Vagina (tissue), 2 donors: ENCODE measurements at regions not wholly inside any gene's neighbourhood (a gene's known extent, or its start where the extent isn't known, plus 50 kb on each side); places are given as distances from the start of the nearest gene placed in this dataset.

Experiments used
- DNase-seq, 2 donors: peaks; one replicate each; pipeline ENCODE4 v3.0.0-alpha.2; 2017; ENCODE audit errors: extremely low spot score in 2 of 2
- H3K27ac ChIP-seq: fragments of 200-600 bp; sonication (generic); one replicate; pipeline ENCODE4 v1.5.1; 2019
- H3K27me3 ChIP-seq: fragments of 200-600 bp; sonication (generic); one replicate; pipeline ENCODE4 v1.5.1; 2019
- H3K36me3 ChIP-seq, 2 donors: fragments of 200-600 bp; sonication (generic); one replicate each; pipeline ENCODE4 v1.5.1; 2017 to 2019
- H3K4me1 ChIP-seq: fragments of 200-600 bp; sonication (generic); one replicate; pipeline ENCODE4 v1.5.1; 2019
- H3K4me3 ChIP-seq, 2 donors: fragments of 200-600 bp; sonication (generic); 1 replicate in 1 of 2; 2 replicates in 1 of 2; pipeline ENCODE4 v1.5.1; 2016 to 2019
- H3K9me3 ChIP-seq: fragments of 200-600 bp; sonication (generic); one replicate; pipeline ENCODE4 v1.5.1; 2019
- POLR2A ChIP-seq, 2 donors: fragments of 450-650 bp; IDR thresholded peaks; one replicate each; pipeline ENCODE4 v1.6.1; 2017; ENCODE audit warnings: antibody characterized with exemption in 2 of 2, mild to moderate bottlenecking in 2 of 2, moderate library complexity in 2 of 2
- POLR2AphosphoS5 ChIP-seq, 2 donors: sonication (generic); formaldehyde crosslinking; IDR thresholded peaks; one replicate each; pipeline ENCODE4 v1.9.0; 2017; ENCODE audit warnings: antibody characterized with exemption in 2 of 2, mild to moderate bottlenecking in 2 of 2, low read depth in 1 of 2; ENCODE audit not compliant: insufficient read depth in 1 of 2
- intact Hi-C: fragments of 100-400 bp; cut with DNase I; formaldehyde crosslinking; loops from one replicate; pipeline ENCODE4 v1.15.1; 2023
- TF ChIP-seq, protein P1 (sequence below), 3 experiments: fragments of 450-650 bp in 2 of 3; fragments of 200-600 bp in 1 of 3; sonication (generic) in 1 of 3; IDR thresholded peaks; one replicate each; pipeline ENCODE4 v1.5.1; 2017 to 2019; ENCODE audit warnings: antibody characterized with exemption in 3 of 3, mild to moderate bottlenecking in 2 of 3, moderate library complexity in 2 of 3

- Histone ChIP-seq H3K27me3 (no peaks in the 10 kb centered on the region), H3K4me3 (no peak overlapping the region), H3K4me1 (no peaks in the 10 kb centered on the region), H3K9me3 (no peaks in the 10 kb centered on the region), H3K27ac (no peak overlapping the region), H3K36me3 (no peaks in the 10 kb centered on the region)
- DNase-seq: no peak
- intact Hi-C loops: no loop called here
- no peak for TF ChIP-seq POLR2AphosphoS5 (IDR thresholded peaks at IDR 0.05; ENCODE audit: insufficient read depth in 1 of 2, low read depth in 1 of 2)
- TF ChIP-seq, protein P1, sequence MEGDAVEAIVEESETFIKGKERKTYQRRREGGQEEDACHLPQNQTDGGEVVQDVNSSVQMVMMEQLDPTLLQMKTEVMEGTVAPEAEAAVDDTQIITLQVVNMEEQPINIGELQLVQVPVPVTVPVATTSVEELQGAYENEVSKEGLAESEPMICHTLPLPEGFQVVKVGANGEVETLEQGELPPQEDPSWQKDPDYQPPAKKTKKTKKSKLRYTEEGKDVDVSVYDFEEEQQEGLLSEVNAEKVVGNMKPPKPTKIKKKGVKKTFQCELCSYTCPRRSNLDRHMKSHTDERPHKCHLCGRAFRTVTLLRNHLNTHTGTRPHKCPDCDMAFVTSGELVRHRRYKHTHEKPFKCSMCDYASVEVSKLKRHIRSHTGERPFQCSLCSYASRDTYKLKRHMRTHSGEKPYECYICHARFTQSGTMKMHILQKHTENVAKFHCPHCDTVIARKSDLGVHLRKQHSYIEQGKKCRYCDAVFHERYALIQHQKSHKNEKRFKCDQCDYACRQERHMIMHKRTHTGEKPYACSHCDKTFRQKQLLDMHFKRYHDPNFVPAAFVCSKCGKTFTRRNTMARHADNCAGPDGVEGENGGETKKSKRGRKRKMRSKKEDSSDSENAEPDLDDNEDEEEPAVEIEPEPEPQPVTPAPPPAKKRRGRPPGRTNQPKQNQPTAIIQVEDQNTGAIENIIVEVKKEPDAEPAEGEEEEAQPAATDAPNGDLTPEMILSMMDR (IDR thresholded peaks at IDR 0.05): no peak
- TF ChIP-seq POLR2A (IDR thresholded peaks at IDR 0.05): no peak
Measured at GRCh38 chr11:92790926-92791616, 178.4 kb upstream of the MTNR1B start.

DNA sequence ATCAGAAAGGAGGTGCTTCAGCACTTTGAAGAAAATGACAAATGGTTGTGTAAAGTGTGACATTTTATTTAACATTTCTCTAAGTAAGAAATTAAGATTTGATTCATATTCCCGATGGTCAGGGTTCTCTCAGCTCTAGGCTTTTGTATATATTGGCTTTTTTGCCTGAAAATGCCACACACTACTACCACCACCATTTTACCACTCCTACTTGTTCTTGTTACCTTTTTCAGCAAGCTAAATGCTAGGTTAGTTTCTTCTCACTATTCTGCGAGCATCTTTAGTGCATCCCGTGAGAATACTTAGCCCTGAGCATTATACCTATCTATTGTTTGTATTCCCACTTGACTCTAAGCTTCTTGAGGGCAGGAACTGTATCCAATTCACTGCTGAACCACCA is 177.6 kb upstream of the MTNR1B start:
- H3K9me3 ChIP-seq: no peaks in the 10 kb centered on the region

DNA sequence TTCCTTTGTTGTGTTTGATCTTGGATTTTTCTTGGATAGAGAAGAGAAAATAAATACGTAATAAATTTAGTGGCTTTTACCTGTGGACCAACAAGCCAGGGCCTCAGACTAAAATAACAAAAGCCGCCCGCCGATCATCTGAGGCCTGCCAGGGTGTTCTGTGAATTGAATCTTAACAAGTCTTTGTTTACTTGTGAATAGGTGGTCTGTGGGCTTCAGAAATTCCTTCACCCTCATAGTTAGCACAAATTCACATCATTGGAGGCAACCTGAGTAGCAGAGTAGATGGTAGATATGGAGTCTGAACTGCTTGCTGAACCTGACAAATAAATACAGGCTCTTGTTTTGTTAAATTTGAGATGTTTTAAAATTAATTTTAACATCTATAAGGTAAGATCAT is 176.3 kb upstream of the MTNR1B start:
- no peak overlapping the region for H3K27ac ChIP-seq
- no peaks in the 10 kb centered on the region for H3K27me3 ChIP-seq
- no peaks in the 10 kb centered on the region for H3K36me3 ChIP-seq
- DNase-seq: no peak
- no peaks in the 10 kb centered on the region for H3K9me3 ChIP-seq
- intact Hi-C loops: no loop called here
- TF ChIP-seq, protein P1 (IDR thresholded peaks at IDR 0.05): no peak
- no peak for TF ChIP-seq POLR2A (IDR thresholded peaks at IDR 0.05)
- no peak for TF ChIP-seq POLR2AphosphoS5 (IDR thresholded peaks at IDR 0.05; ENCODE audit: insufficient read depth in 1 of 2, low read depth in 1 of 2)
- no peak overlapping the region for H3K4me3 ChIP-seq
- H3K4me1 ChIP-seq: no peaks in the 10 kb centered on the region

More for the DNA sequence above, 177.6 kb upstream of the MTNR1B start:
- H3K36me3 ChIP-seq: no peaks in the 10 kb centered on the region
- no peak overlapping the region for H3K27ac ChIP-seq
- no peaks in the 10 kb centered on the region for H3K4me1 ChIP-seq
- TF ChIP-seq, protein P1 (IDR thresholded peaks at IDR 0.05): no peak
- TF ChIP-seq POLR2A (IDR thresholded peaks at IDR 0.05): no peak
- no peak for TF ChIP-seq POLR2AphosphoS5 (IDR thresholded peaks at IDR 0.05; ENCODE audit: insufficient read depth in 1 of 2, low read depth in 1 of 2)
- no peaks in the 10 kb centered on the region for H3K27me3 ChIP-seq
- DNase-seq: no peak
- no peak overlapping the region for H3K4me3 ChIP-seq
- intact Hi-C loops: no loop called here

GRCh38 chr11:92794783-92795182 is 174.7 kb upstream of the MTNR1B start:
- no peak for DNase-seq
- Histone ChIP-seq H3K4me3 (no peak overlapping the region), H3K4me1 (no peaks in the 10 kb centered on the region), H3K36me3 (no peaks in the 10 kb centered on the region), H3K27me3 (no peaks in the 10 kb centered on the region), H3K27ac (no peak overlapping the region), H3K9me3 (no peaks in the 10 kb centered on the region)
- intact Hi-C loops: no loop called here
- TF ChIP-seq, protein P1 (IDR thresholded peaks at IDR 0.05): no peak
- TF ChIP-seq POLR2AphosphoS5 (IDR thresholded peaks at IDR 0.05; ENCODE audit: insufficient read depth in 1 of 2, low read depth in 1 of 2): no peak
- TF ChIP-seq POLR2A (IDR thresholded peaks at IDR 0.05): no peak

GRCh38 chr11:92796744-92797143 is 172.7 kb upstream of the MTNR1B start:
- Histone ChIP-seq H3K4me1 (no peaks in the 10 kb centered on the region), H3K4me3 (no peak overlapping the region)

More at GRCh38 chr11:92796744-92797143, 172.7 kb upstream of the MTNR1B start:
- no peak for DNase-seq
- TF ChIP-seq POLR2A (IDR thresholded peaks at IDR 0.05): no peak
- no peak for TF ChIP-seq POLR2AphosphoS5 (IDR thresholded peaks at IDR 0.05; ENCODE audit: insufficient read depth in 1 of 2, low read depth in 1 of 2)
- TF ChIP-seq, protein P1 (IDR thresholded peaks at IDR 0.05): no peak
- Histone ChIP-seq H3K9me3 (no peaks in the 10 kb centered on the region), H3K27me3 (no peaks in the 10 kb centered on the region), H3K36me3 (no peaks in the 10 kb centered on the region), H3K27ac (no peak overlapping the region)
- intact Hi-C loops: no loop called here
